GM21576 (cell line): ENCODE measurements at regions not wholly inside any gene's neighbourhood (a gene's known extent, or its start where the extent isn't known, plus 50 kb on each side); places are given as distances from the start of the nearest gene placed in this dataset.

ENCODE experiments used
- ATAC-seq: cut with Tn5 transposase; IDR thresholded peaks from one replicate; pipeline ENCODE4 v1.9.1; 2021; ENCODE audit warnings: mild to moderate bottlenecking, moderate library complexity; ENCODE audit not compliant: unreplicated experiment

DNA sequence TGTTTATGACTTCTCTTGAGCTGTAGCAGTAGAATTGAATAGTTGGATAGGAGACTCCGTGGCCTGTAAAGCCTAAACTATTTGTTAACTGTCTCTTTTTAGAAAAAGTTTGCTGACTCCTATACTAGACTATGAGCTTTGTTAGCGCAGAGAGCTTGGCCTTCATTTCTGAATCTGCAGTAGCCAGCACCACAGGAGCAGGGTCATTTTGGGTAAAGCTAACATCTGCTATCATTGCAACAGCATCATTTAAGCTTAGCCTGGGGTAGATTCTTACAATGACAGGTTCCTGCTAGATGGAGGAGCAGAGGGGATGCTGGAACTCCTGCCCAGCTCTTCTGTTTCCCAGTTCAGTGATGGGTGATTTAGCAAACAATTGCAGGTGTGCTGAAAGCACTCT lies 133.7 kb upstream of the ASTN2 start:
- ATAC-seq: no peak

- ATAC-seq: no peak
Observed at GRCh38 chr9:117547904-117548303, 133.0 kb upstream of the ASTN2 start.

DNA sequence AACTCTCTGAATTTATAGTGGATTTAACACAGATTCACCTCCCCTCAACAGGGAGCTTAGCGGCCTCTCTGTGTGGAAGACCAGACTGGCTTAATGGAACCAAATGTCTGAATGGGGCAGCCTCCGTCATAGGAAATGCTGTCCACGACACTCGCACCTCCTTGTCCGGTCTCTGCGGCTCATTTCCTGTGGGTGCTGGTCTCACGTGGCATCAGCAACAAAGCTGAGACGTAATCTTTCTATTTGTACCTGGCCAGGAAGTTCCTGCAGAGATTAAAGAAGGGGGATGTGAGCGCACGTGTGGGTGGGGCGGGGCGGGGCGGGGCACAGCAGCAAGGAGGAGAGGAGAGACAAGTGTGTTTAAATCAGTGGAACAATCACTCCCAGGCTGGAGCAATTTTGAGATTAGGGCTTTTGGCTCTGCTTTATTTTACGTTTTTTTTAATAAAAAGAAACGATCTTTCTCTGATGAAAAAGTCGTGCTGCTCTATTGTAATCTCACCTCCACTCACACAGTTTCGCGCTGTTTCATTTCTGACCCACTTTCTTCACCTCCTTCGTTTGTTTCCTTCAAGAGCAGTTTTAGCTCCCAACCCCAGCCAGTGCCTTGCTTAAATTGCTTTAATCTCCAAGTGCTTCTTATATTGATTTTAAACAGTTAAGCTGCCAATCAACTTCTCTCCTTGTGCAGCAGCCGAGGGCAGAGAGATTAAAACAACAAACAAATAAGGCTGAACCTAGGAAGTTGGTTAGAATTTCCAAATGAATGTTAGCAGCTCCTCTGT lies 132.2 kb upstream of the ASTN2 start:
- ATAC-seq: no peak

DNA sequence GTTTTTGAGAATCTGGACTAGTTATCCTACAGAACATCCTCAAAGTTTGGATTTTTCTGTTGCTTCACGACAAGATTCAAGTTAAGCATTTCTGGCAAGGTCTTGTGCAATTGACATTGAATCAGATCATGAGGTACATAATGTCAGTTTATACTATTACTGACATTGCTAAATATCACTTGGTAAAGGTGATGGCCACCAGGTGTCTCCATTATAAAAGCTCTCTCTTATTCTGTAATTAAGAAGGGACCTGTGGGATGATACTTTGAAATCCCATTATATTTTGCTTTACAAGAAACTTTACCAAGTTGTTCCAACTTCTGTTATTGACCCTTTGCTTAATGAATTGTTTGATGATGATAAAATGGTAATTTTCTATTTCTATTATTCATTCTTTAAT lies 131.0 kb upstream of the ASTN2 start:
- no peak for ATAC-seq

GRCh38 chr9:117543089-117543488 lies 128.2 kb upstream of the ASTN2 start:
- ATAC-seq: no peak

- no peak for ATAC-seq
Observed at GRCh38 chr9:117542021-117542420, 127.2 kb upstream of the ASTN2 start.

- no peak for ATAC-seq
Observed at GRCh38 chr9:117541181-117541580, 126.3 kb upstream of the ASTN2 start.

- no peak for ATAC-seq
Observed at GRCh38 chr9:117535973-117536372, 121.1 kb upstream of the ASTN2 start.

- no peak for ATAC-seq
Observed at GRCh38 chr9:117535434-117535833, 120.6 kb upstream of the ASTN2 start.

DNA sequence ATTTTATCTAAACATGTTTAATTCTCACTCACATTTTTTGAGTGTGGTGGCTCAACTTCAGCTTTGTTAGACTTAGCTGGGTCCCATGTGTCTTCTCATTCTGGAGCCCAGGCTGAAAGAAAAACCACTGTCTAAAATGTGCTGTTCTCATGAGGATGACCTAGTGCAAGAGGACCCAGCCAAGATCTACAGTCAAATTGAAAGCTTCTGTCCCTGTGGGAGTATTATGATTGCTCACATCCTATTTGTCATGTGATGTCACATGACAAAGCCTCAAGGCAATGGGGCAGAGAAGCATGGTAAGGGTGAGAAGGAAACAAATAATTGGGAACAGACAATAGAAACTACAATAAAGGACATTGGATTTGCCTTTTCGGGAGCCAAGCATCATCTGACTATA lies 113.4 kb upstream of the ASTN2 start:
- no peak for ATAC-seq

DNA sequence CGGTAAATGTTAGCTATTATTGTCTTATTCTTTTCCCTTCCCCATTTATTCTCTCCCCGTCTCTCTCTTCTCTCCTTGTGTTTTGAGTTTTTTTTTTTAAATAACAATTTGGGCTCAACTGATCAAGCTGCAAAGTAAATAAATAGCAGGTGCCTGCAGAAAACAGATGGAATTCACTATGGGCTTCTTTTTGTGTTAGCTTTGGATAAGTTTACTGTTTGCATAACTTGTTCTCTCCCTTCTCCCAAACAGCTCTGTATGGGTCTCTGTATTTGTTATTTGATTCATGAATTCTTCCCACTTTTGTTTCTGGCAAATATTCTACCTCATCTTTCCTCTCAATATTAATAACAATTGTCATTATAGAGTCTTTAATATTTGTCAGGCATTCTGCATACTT lies 111.8 kb upstream of the ASTN2 start:
- no peak for ATAC-seq

GRCh38 chr9:117523531-117524153 lies 108.8 kb upstream of the ASTN2 start:
- ATAC-seq: no peak

DNA sequence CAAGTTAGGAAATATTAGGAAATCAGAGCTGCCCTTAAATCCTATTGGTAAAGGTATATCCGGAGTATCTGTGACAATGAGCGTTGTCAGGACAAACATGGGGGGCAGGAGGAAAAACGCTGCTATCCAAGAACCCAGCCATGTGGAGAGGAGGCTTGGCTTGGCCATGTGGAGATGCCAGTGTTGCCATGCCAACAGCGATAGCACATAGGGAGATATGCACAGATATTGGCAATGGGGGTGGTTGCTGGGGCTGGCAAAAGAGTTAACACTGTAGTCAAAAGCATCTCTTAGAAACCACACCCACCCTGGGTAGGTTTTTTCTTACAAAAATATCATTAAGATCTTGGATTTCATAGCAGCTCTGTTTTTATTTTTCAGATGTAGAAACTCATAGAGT lies 106.4 kb upstream of the ASTN2 start:
- no peak for ATAC-seq

- no peak for ATAC-seq
Observed at GRCh38 chr9:117516676-117517632, 102.1 kb upstream of the ASTN2 start.

DNA sequence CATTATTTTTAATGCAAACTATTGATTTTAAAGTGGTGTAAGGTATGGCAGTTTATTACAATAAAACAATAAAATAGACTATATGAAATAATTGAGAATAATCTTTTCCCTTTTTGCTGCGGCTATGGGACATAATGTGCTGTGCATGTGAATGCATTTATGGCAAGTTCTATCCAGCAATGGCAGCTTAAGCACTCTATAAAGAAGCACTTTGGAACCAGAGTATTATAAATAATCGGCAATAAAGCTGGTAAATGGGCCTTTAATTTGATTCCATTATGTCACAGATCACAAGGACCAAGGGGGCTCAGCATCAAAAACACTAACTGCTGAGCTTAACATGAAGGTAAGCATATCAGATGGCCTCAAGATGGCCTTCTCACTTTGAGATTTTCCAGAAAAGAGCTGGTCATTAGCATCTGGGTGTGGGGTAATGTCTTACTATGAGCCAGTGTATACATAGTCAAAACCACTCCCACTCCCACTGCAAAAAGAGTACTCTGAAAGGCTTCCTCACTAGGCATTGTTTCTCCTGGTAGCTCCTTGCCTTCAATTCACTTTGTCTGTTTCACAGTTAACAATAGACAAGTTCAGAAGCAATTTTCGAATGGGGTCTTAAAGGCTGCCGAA lies 97.1 kb upstream of the ASTN2 start:
- no peak for ATAC-seq

- ATAC-seq: no peak
Observed at GRCh38 chr9:117496307-117496706, 81.5 kb upstream of the ASTN2 start.

DNA sequence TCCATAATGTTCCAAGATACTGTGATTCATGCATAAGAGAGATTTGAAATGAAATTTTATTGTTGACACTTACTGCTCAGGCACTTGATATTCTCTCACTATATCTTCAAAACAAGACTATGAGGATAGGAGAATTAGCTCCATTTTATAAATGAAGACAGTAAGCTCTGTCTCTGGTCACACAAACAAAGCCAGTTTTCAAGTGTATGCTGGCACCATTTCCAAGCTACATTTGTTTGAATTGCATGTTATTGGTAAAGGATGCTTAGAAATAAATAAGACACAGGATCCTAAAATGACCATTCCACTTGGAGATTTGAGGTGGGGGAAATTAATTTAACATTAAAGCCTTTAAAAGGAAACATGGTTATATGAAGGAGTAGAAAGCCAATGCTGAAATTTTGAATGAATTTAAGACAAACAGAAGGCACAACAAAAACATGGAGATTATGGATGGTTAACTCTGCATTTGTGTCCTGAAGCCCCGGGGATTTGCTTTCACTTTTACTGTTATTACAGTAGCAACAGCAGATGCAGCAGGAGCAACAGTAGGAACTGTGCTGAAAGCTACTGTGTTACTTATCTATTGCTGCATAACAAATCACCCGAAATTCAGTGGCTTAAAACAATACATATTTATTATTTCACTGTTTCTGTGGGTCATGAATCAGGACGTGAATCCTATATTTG lies 79.7 kb upstream of the ASTN2 start:
- ATAC-seq: no peak

DNA sequence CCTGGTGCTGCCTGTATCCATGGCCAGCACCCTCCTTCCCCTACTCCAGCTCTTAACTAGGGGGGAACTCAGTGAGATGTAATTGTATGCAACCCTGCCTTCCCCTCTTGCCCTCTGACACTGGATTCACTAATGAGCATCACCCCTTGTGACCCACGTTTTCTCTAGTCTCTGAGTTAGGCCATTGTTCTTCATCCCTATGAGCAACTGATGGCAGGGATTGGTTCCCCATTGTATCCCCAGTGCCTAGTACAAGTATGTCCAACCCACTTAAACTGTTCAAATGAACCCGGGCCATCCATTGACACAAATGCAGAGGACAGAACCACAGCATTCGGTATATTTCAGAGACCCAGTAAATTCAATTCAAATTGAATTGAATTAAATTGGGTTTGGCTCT lies 77.6 kb upstream of the ASTN2 start:
- ATAC-seq: no peak

GRCh38 chr9:117491491-117491890 lies 76.6 kb upstream of the ASTN2 start:
- no peak for ATAC-seq

GRCh38 chr9:117490199-117490598 lies 75.3 kb upstream of the ASTN2 start:
- no peak for ATAC-seq

DNA sequence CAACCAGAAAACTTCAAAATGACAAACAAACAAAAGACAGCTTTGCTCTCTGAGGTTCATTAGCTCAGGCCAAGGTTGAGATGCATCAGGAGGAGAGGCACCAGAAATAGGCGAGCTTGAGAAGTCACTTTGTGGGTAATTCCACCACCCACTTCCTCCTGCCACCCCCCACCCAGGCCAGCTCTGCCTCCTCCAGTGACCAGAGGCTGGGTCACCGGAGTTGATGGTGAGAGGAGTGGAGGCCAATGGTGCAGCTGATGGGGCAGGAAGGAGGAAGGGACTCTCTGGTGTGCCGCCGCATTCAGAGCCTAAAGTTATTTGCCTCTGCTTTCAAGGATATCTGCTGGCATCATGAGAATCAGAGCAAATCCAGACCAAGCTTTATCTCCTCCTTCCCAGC lies 73.8 kb upstream of the ASTN2 start:
- no peak for ATAC-seq
